Mammary epithelial cell (primary cell): ENCODE measurements at regions not wholly inside any gene's neighbourhood (a gene's known extent, or its start where the extent isn't known, plus 50 kb on each side); places are given as distances from the start of the nearest gene placed in this dataset.

Experiments used
- CTCF ChIP-seq, 2 donors: IDR thresholded peaks in 1 of 2; conservative IDR thresholded peaks in 1 of 2; 2 replicates each; pipeline ENCODE4 v1.5.1; 2011 to 2012; ENCODE audit warnings: inconsistent platforms in 2 of 2, low read length in 2 of 2, mild to moderate bottlenecking in 2 of 2, control low read depth in 1 of 2, low read depth in 1 of 2; ENCODE audit not compliant: insufficient read depth in 1 of 2; ENCODE audit errors: extremely low read depth in 1 of 2
- EZH2 ChIP-seq: IDR thresholded peaks from 2 replicates; pipeline ENCODE4 v1.6.1; 2012; ENCODE audit warnings: low read length, inconsistent platforms, borderline replicate concordance

- TF ChIP-seq CTCF (conservative IDR thresholded peaks at IDR 0.05 in 1 of 2, IDR thresholded peaks at IDR 0.05 in 1 of 2; ENCODE audit: extremely low read depth in 1 of 2, insufficient read depth in 1 of 2, low read depth in 1 of 2, low read length in 2 of 2) (no peak), EZH2 (no peak)
Observed at GRCh38 chr6:14673201-14673600, 555.6 kb downstream of the CD83 start.
